ENCODE measurements at regions not wholly inside any gene's neighbourhood (a gene's known extent, or its start where the extent isn't known, plus 50 kb on each side); places are given as distances from the start of the nearest gene placed in this dataset.

DNA sequence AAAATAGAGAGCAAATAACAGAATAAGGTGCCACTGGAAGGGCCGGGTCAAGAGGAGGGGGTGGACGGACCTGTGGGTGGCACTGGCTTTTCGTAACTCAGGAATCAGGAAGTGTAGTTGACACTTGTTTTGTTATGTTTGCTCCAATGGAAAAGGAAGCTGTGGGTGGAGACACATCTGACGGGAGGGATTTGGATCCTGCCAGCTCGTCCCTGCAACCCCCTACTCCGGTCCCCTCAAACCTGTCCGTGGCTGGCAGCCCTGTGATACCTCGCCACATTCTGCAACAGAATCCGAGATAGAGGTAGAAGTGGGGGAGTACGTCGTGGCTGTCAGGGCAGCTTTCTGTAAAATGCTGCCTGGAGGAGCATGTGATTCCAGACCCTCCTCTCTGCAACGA, 104.2 kb upstream of the IER5L start:
- Histone ChIP-seq H2BK15ac (ENCODE audit: low read length) (peak overlapping the region; percentile 81; the same call in 1 of the 2 replicates), H3K4me1 (replicated peaks in 1 of 4; ENCODE audit: control insufficient read depth in 3 of 4, insufficient read depth in 4 of 4, low read length in 3 of 4) (peaks cover 4 to 22% (median 14%) of the 10 kb centered on the region in 4 experiments), H2BK5ac (ENCODE audit: low read depth, low read length) (no peak overlapping the region), H3K79me1 (ENCODE audit: low read depth, low read length) (no peaks in the 10 kb centered on the region), H3K14ac (ENCODE audit: insufficient read length) (no peak overlapping the region), H3K27ac (ENCODE audit: low read depth, low read length) (no peak overlapping the region), H4K8ac (ENCODE audit: extremely low read depth, insufficient read depth, low read length) (no peak overlapping the region), H2BK12ac (ENCODE audit: low read depth, low read length) (peak overlapping the region; percentile 81; the same call in 1 of the 2 replicates), H3K9ac (replicated peaks in 1 of 4; ENCODE audit: extremely low read depth in 1 of 4, low read depth in 3 of 4, low read length in 3 of 4) (no peak overlapping the region; a peak in 1 of 7 replicates), H3K56ac (replicated peaks; ENCODE audit: insufficient read length, low read depth, low read length) (no peak overlapping the region), H3K4me2 (ENCODE audit: insufficient read depth in 1 of 2, low read depth in 2 of 2, low read length in 2 of 2) (peak overlapping the region; percentile 15 to 39; a peak in 3 of 4 replicates), H2AFZ (ENCODE audit: low read length) (no peak overlapping the region), H3K36me3 (ENCODE audit: control insufficient read depth in 2 of 4, insufficient read depth in 4 of 4, low read length in 3 of 4) (no peaks in the 10 kb centered on the region), H3K18ac (ENCODE audit: extremely low read depth, low read length) (no peak overlapping the region), H4K91ac (replicated peaks; ENCODE audit: insufficient read length, low read length) (peak overlapping the region; percentile 1), H3K9me3 (ENCODE audit: insufficient read depth in 2 of 2, low read depth in 1 of 2, low read length in 1 of 2) (no peaks in the 10 kb centered on the region), H4K20me1 (replicated peaks in 1 of 2; ENCODE audit: control insufficient read depth in 1 of 2, insufficient read depth in 2 of 2, low read length in 2 of 2) (no peaks in the 10 kb centered on the region), H3K27me3 (replicated peaks in 1 of 4; ENCODE audit: control insufficient read depth in 3 of 4, extremely low read depth in 1 of 4, insufficient read depth in 3 of 4, low read length in 3 of 4) (no peaks in the 10 kb centered on the region; a peak in 2 of 7 replicates), H2AK5ac (ENCODE audit: low read depth, low read length) (no peak overlapping the region), H3K4me3 (ENCODE audit: extremely low read depth in 1 of 4, insufficient read depth in 2 of 4, low read depth in 3 of 4, low read length in 4 of 4) (no peak overlapping the region), H3K23ac (ENCODE audit: insufficient read length) (no peak overlapping the region), H3K4ac (replicated peaks; ENCODE audit: insufficient read length, low read depth, low read length) (no peak overlapping the region), H2BK20ac (ENCODE audit: low read length) (no peak overlapping the region), H2BK120ac (replicated peaks; ENCODE audit: low read depth, low read length) (no peak overlapping the region), H4K5ac (ENCODE audit: insufficient read length, low read depth, low read length) (no peak overlapping the region), H3K23me2 (ENCODE audit: low read depth, low read length) (no peaks in the 10 kb centered on the region; the same call in 1 of the 2 replicates), H3K79me2 (ENCODE audit: control insufficient read depth in 1 of 2, insufficient read depth in 2 of 2, low read length in 2 of 2) (no peaks in the 10 kb centered on the region)
- ChIA-PET CTCF (ENCODE audit: partially characterized antibody) (interaction anchor here (0.6 to 1.5 kb wide), 13 partner anchors 9 to 342 kb away, joined by 3 to 6 read pairs (median 3); no protein-coding TSS in a partner anchor), POLR2A (ENCODE audit: partially characterized antibody) (interaction anchor here (0.6 to 1.3 kb wide), 7 partner anchors 38 to 275 kb away, joined by 3 to 4 read pairs (median 3); no protein-coding TSS in a partner anchor)
- TF ChIP-seq YY1 (IDR thresholded peaks at IDR 0.05; ENCODE audit: low read depth, low read length) (no peak), MAX (IDR thresholded peaks at IDR 0.05) (0 out of 2 replicates have a peak, but pooled peaks have one; percentile 10), BRCA1 (IDR thresholded peaks at IDR 0.05; ENCODE audit: low read depth, low read length) (no peak), SIN3A (conservative IDR thresholded peaks at IDR 0.05 in 1 of 2, IDR thresholded peaks at IDR 0.05 in 1 of 2; ENCODE audit: low read depth in 1 of 2, low read length in 2 of 2) (0 out of 4 replicates have a peak, but pooled peaks of 1 of the 2 experiments have one; percentile 41), POLR2AphosphoS5 (IDR thresholded peaks at IDR 0.05; ENCODE audit: low read depth, low read length) (no peak)
- TF ChIP-seq, protein P1, sequence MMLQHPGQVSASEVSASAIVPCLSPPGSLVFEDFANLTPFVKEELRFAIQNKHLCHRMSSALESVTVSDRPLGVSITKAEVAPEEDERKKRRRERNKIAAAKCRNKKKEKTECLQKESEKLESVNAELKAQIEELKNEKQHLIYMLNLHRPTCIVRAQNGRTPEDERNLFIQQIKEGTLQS (IDR thresholded peaks at IDR 0.05; ENCODE audit: insufficient read depth, low read depth, low read length): no peak
- peak in 1 of 2 experiments; percentile 52 for DNase-seq (ENCODE audit: low read depth in 1 of 2, low spot score in 2 of 2)
- peak; percentile 72 for FAIRE-seq
- 46% methylated on average over 12 of the region's 12 CpGs; no CpG with 5 or more reads in 1 of the 2 experiments for WGBS, 2 experiments (ENCODE audit: extremely low coverage in 1 of 2, insufficient coverage in 1 of 2, insufficient read length in 1 of 2, insufficient replicate concordance in 2 of 2, low coverage in 1 of 2, low lambda C conversion rate in 2 of 2, missing lambda C conversion rate in 1 of 2)
